Upper lobe of left lung (tissue), 4 donors: ENCODE measurements at regions not wholly inside any gene's neighbourhood (a gene's known extent, or its start where the extent isn't known, plus 50 kb on each side); places are given as distances from the start of the nearest gene placed in this dataset.

Source experiments
- EP300 ChIP-seq, 4 donors: sonication (generic); formaldehyde crosslinking; IDR thresholded peaks; one replicate each; pipeline ENCODE4 v1.5.1; 2017; ENCODE audit warnings: antibody characterized with exemption in 4 of 4, control low read depth in 2 of 4
- POLR2A ChIP-seq, 4 donors: fragments of 450-650 bp; IDR thresholded peaks; one replicate each; pipeline ENCODE4 v1.5.1; 2016 to 2017; ENCODE audit warnings: antibody characterized with exemption in 4 of 4, mild to moderate bottlenecking in 2 of 4
- POLR2AphosphoS5 ChIP-seq, 2 donors: sonication (generic); formaldehyde crosslinking; IDR thresholded peaks; one replicate each; pipeline ENCODE4 v1.5.1; 2017; ENCODE audit warnings: antibody characterized with exemption in 2 of 2
- TF ChIP-seq, protein P1 (sequence below), 6 experiments: fragments of 450-650 bp in 4 of 6; fragments of 200-600 bp in 2 of 6; sonication (generic) in 2 of 6; IDR thresholded peaks; one replicate each; pipeline ENCODE4 v1.5.1; 2016 to 2019; ENCODE audit warnings: antibody characterized with exemption in 6 of 6

- TF ChIP-seq, protein P1, sequence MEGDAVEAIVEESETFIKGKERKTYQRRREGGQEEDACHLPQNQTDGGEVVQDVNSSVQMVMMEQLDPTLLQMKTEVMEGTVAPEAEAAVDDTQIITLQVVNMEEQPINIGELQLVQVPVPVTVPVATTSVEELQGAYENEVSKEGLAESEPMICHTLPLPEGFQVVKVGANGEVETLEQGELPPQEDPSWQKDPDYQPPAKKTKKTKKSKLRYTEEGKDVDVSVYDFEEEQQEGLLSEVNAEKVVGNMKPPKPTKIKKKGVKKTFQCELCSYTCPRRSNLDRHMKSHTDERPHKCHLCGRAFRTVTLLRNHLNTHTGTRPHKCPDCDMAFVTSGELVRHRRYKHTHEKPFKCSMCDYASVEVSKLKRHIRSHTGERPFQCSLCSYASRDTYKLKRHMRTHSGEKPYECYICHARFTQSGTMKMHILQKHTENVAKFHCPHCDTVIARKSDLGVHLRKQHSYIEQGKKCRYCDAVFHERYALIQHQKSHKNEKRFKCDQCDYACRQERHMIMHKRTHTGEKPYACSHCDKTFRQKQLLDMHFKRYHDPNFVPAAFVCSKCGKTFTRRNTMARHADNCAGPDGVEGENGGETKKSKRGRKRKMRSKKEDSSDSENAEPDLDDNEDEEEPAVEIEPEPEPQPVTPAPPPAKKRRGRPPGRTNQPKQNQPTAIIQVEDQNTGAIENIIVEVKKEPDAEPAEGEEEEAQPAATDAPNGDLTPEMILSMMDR (IDR thresholded peaks at IDR 0.05) = no peak
- TF ChIP-seq POLR2AphosphoS5 (IDR thresholded peaks at IDR 0.05) (no peak), POLR2A (IDR thresholded peaks at IDR 0.05) (no peak), EP300 (IDR thresholded peaks at IDR 0.05) (no peak)
Measured at GRCh38 chr1:25170439-25170838, 61.9 kb downstream of the SYF2 start.
